ENCODE measurements at regions not wholly inside any gene's neighbourhood (a gene's known extent, or its start where the extent isn't known, plus 50 kb on each side); places are given as distances from the start of the nearest gene placed in this dataset.

DNA sequence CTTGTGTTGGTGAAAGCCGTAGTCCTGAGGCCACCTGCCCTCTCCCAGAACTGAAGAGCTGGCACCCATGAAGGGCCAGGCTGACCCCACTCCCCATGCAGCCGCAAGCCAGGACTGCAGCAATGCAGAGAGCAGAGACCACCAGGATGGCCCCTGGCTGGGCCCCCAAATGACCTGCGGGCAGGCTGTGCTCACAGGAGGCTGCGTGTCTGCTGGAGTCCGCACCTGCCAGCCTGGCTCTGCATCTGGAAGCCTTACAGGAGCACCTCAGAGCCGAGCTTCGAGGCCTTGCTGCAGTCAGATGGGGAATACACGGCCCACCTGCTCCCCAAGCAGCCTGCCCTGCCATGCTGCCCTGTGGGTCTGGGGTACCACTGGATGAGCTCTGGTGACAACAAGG lies 1336.8 kb downstream of the TBC1D22A start:
- TF ChIP-seq, protein P1, sequence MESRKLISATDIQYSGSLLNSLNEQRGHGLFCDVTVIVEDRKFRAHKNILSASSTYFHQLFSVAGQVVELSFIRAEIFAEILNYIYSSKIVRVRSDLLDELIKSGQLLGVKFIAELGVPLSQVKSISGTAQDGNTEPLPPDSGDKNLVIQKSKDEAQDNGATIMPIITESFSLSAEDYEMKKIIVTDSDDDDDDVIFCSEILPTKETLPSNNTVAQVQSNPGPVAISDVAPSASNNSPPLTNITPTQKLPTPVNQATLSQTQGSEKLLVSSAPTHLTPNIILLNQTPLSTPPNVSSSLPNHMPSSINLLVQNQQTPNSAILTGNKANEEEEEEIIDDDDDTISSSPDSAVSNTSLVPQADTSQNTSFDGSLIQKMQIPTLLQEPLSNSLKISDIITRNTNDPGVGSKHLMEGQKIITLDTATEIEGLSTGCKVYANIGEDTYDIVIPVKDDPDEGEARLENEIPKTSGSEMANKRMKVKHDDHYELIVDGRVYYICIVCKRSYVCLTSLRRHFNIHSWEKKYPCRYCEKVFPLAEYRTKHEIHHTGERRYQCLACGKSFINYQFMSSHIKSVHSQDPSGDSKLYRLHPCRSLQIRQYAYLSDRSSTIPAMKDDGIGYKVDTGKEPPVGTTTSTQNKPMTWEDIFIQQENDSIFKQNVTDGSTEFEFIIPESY (IDR thresholded peaks at IDR 0.05; ENCODE audit: extremely low read depth, insufficient replicate concordance, low read length) = no peak
- TF ChIP-seq JUND (IDR thresholded peaks at IDR 0.05) (no peak), ELF1 (IDR thresholded peaks at IDR 0.05; ENCODE audit: borderline replicate concordance, low read depth) (no peak), ZFX (IDR thresholded peaks at IDR 0.05) (no peak), YY1 (IDR thresholded peaks at IDR 0.05; ENCODE audit: extremely low read depth, insufficient replicate concordance, low read depth, low read length) (no peak), POLR2AphosphoS5 (IDR thresholded peaks at IDR 0.05; ENCODE audit: low read depth, low read length) (no peak), SIN3A (IDR thresholded peaks at IDR 0.05; ENCODE audit: low read depth) (no peak), EGR1 (IDR thresholded peaks at IDR 0.05; ENCODE audit: low read depth) (no peak), EZH2phosphoT487 (IDR thresholded peaks at IDR 0.05; ENCODE audit: borderline replicate concordance) (no peak)
- TF ChIP-seq, protein P2, sequence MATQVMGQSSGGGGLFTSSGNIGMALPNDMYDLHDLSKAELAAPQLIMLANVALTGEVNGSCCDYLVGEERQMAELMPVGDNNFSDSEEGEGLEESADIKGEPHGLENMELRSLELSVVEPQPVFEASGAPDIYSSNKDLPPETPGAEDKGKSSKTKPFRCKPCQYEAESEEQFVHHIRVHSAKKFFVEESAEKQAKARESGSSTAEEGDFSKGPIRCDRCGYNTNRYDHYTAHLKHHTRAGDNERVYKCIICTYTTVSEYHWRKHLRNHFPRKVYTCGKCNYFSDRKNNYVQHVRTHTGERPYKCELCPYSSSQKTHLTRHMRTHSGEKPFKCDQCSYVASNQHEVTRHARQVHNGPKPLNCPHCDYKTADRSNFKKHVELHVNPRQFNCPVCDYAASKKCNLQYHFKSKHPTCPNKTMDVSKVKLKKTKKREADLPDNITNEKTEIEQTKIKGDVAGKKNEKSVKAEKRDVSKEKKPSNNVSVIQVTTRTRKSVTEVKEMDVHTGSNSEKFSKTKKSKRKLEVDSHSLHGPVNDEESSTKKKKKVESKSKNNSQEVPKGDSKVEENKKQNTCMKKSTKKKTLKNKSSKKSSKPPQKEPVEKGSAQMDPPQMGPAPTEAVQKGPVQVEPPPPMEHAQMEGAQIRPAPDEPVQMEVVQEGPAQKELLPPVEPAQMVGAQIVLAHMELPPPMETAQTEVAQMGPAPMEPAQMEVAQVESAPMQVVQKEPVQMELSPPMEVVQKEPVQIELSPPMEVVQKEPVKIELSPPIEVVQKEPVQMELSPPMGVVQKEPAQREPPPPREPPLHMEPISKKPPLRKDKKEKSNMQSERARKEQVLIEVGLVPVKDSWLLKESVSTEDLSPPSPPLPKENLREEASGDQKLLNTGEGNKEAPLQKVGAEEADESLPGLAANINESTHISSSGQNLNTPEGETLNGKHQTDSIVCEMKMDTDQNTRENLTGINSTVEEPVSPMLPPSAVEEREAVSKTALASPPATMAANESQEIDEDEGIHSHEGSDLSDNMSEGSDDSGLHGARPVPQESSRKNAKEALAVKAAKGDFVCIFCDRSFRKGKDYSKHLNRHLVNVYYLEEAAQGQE (IDR thresholded peaks at IDR 0.05; ENCODE audit: low read depth) = no peak
- TF ChIP-seq, protein P3, sequence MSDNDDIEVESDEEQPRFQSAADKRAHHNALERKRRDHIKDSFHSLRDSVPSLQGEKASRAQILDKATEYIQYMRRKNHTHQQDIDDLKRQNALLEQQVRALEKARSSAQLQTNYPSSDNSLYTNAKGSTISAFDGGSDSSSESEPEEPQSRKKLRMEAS (IDR thresholded peaks at IDR 0.05) = no peak
- no peak for DNase-seq (ENCODE audit: low read depth, low spot score)
- Histone ChIP-seq H2AFZ (ENCODE audit: low read depth, low read length, poor library complexity, severe bottlenecking) (no peak overlapping the region), H3K4me3 (replicated peaks in 1 of 2; ENCODE audit: low read depth in 1 of 2, low read length in 2 of 2) (no peak overlapping the region), H3K79me2 (ENCODE audit: insufficient read depth, low read length) (no peaks in the 10 kb centered on the region), H3K27me3 (ENCODE audit: insufficient read depth, low read length) (peaks cover 7% of the 10 kb centered on the region; the same call in 1 of the 2 replicates), H3K4me2 (ENCODE audit: low read length) (no peak overlapping the region), H3K9me3 (ENCODE audit: control insufficient read depth in 1 of 2, insufficient read depth in 1 of 2, low read depth in 1 of 2, low read length in 2 of 2) (no peaks in the 10 kb centered on the region), H3K36me3 (ENCODE audit: control insufficient read depth in 1 of 2, insufficient read depth in 2 of 2, low read length in 2 of 2) (no peaks in the 10 kb centered on the region), H3K27ac (ENCODE audit: low read depth, low read length) (no peak overlapping the region), H3K9ac (ENCODE audit: low read length) (no peak overlapping the region), H3K4me1 (ENCODE audit: control insufficient read depth in 1 of 2, insufficient read depth in 2 of 2, low read length in 2 of 2) (no peaks in the 10 kb centered on the region), H3K9me2 (ENCODE audit: insufficient read depth) (no peaks in the 10 kb centered on the region), H4K20me1 (ENCODE audit: insufficient read depth) (no peaks in the 10 kb centered on the region)
- ATAC-seq = no peak
- intact Hi-C loops (cut with micrococcal nuclease) = no loop called here
- ChIA-PET RAD21 (ENCODE audit: low non-redundant PET in 1 of 2, low total read pairs in 2 of 2, uncharacterized antibody in 2 of 2, unreplicated experiment in 2 of 2) (no interaction called here), POLR2A (no interaction called here), CTCF (no interaction called here)
- no TSS peak for BruUV-seq (replicated peaks)
